ENCODE measurements at regions not wholly inside any gene's neighbourhood (a gene's known extent, or its start where the extent isn't known, plus 50 kb on each side); places are given as distances from the start of the nearest gene placed in this dataset.

- no peak overlapping the region for H3K27ac ChIP-seq
- no peak overlapping the region for H3K4me3 ChIP-seq
- 45 to 57% methylated on average over 3 of the region's 3 CpGs for WGBS, 2 donors
- TF ChIP-seq POLR2A (IDR thresholded peaks at IDR 0.05) (no peak), CTCF (IDR thresholded peaks at IDR 0.05) (no peak)
- no peaks in the 10 kb centered on the region for H3K27me3 ChIP-seq
- H3K4me1 ChIP-seq: no peaks in the 10 kb centered on the region
- no peaks in the 10 kb centered on the region for H3K9me3 ChIP-seq
- intact Hi-C loops (cut with DNase I): no loop called here
- no peaks in the 10 kb centered on the region for H3K36me3 ChIP-seq
- no peak for DNase-seq
These were observed 302.1 kb upstream of the STT3B start for GRCh38 chr3:31230425-31231223.

GRCh38 chr3:31232055-31233025 lies 300.4 kb upstream of the STT3B start:
- intact Hi-C loops (cut with DNase I): no loop called here
- Histone ChIP-seq H3K27ac (peak overlapping the region in 2 of 4 donors; percentile 46 to 67), H3K4me1 (no peaks in the 10 kb centered on the region), H3K27me3 (no peaks in the 10 kb centered on the region), H3K4me3 (no peak overlapping the region), H3K9me3 (no peaks in the 10 kb centered on the region), H3K36me3 (no peaks in the 10 kb centered on the region)
- DNase-seq: no peak
- 71 to 84% methylated on average over 9 to 10 of the region's 12 CpGs for WGBS, 2 donors
- TF ChIP-seq CTCF (IDR thresholded peaks at IDR 0.05): no peak

- Histone ChIP-seq H3K27ac (peak overlapping the region in 1 of 4 donors; percentile 34), H3K4me1 (no peaks in the 10 kb centered on the region), H3K27me3 (no peaks in the 10 kb centered on the region), H3K4me3 (no peak overlapping the region), H3K9me3 (no peaks in the 10 kb centered on the region), H3K36me3 (no peaks in the 10 kb centered on the region)
- intact Hi-C loops (cut with DNase I): no loop called here
- TF ChIP-seq CTCF (IDR thresholded peaks at IDR 0.05) (no peak), POLR2A (IDR thresholded peaks at IDR 0.05) (no peak)
- WGBS, 2 donors: 68 to 92% methylated on average over 5 to 6 of the region's 6 CpGs
- no peak for DNase-seq
These were observed 298.6 kb upstream of the STT3B start for GRCh38 chr3:31234145-31234544.

GRCh38 chr3:31235062-31235700 lies 297.5 kb upstream of the STT3B start:
- Histone ChIP-seq H3K36me3 (no peaks in the 10 kb centered on the region), H3K27me3 (no peaks in the 10 kb centered on the region), H3K4me3 (no peak overlapping the region), H3K4me1 (no peaks in the 10 kb centered on the region), H3K27ac (no peak overlapping the region), H3K9me3 (no peaks in the 10 kb centered on the region)
- WGBS, 2 donors: 77 to 78% methylated on average over 3 of the region's 3 CpGs
- TF ChIP-seq POLR2A (IDR thresholded peaks at IDR 0.05): no peak
- intact Hi-C loops (cut with DNase I): no loop called here
- DNase-seq: no peak

- Histone ChIP-seq H3K4me3 (no peak overlapping the region), H3K4me1 (no peaks in the 10 kb centered on the region), H3K27me3 (no peaks in the 10 kb centered on the region), H3K9me3 (no peaks in the 10 kb centered on the region), H3K27ac (no peak overlapping the region), H3K36me3 (no peaks in the 10 kb centered on the region)
- no peak for TF ChIP-seq CTCF (IDR thresholded peaks at IDR 0.05)
- TF ChIP-seq POLR2A (IDR thresholded peaks at IDR 0.05): no peak
- no peak for DNase-seq
- intact Hi-C loops (cut with DNase I): no loop called here
- WGBS, 2 donors: 34 to 54% methylated on average over 4 of the region's 4 CpGs
These were observed 294.8 kb upstream of the STT3B start for GRCh38 chr3:31237887-31238286.

All from esophagus squamous epithelium (tissue), 5 donors.